ENCODE measurements at regions not wholly inside any gene's neighbourhood (a gene's known extent, or its start where the extent isn't known, plus 50 kb on each side); places are given as distances from the start of the nearest gene placed in this dataset.

DNA sequence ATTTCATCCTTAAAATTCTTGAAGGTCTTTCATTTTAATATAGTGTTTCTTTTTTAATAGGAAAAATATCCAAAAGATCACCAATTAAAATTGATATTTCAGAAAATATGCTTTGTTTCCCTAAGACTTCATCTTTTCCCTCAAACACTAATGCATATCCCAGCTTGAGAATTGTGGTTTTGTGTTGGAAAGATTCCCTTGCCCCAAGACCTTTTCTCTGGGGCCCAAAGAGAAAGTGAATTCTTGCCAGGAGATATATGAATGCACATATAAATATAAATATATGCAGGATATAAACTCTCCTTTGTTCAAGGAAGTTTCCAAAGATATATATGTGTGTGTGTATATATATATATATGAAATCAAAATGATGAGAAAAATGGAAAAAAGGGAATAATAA is 241.2 kb downstream of the FAM76B start:
- H3K27me3 ChIP-seq: no peaks in the 10 kb centered on the region
- no peaks in the 10 kb centered on the region for H3K36me3 ChIP-seq
- no peaks in the 10 kb centered on the region for H3K9me3 ChIP-seq
- H3K4me3 ChIP-seq: no peak overlapping the region
- no peak overlapping the region for H3K27ac ChIP-seq
- no peaks in the 10 kb centered on the region for H3K4me1 ChIP-seq
- TF ChIP-seq EP300 (IDR thresholded peaks at IDR 0.05) (no peak), POLR2AphosphoS5 (IDR thresholded peaks at IDR 0.05) (no peak)
- TF ChIP-seq, protein P1, sequence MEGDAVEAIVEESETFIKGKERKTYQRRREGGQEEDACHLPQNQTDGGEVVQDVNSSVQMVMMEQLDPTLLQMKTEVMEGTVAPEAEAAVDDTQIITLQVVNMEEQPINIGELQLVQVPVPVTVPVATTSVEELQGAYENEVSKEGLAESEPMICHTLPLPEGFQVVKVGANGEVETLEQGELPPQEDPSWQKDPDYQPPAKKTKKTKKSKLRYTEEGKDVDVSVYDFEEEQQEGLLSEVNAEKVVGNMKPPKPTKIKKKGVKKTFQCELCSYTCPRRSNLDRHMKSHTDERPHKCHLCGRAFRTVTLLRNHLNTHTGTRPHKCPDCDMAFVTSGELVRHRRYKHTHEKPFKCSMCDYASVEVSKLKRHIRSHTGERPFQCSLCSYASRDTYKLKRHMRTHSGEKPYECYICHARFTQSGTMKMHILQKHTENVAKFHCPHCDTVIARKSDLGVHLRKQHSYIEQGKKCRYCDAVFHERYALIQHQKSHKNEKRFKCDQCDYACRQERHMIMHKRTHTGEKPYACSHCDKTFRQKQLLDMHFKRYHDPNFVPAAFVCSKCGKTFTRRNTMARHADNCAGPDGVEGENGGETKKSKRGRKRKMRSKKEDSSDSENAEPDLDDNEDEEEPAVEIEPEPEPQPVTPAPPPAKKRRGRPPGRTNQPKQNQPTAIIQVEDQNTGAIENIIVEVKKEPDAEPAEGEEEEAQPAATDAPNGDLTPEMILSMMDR (IDR thresholded peaks at IDR 0.05): no peak
- ATAC-seq: no peak

DNA sequence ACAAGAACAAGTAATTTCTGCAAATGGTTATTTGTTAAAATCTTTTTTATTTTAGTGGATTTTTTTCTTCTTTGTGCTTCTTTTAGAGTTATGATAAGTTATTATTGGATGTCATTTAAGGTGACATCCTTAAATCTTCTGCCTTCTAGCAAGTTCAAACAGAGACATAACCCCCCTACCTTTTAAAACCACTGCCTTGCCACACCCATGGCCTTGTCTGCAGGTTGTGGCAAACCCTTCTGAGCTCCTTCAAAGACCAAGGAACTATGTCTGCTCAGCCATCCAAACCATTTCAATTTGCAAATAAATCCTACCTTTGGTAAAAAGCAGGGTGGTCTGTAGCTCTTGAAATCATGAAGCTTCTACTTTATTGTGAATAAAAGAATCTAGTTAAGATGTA is 241.6 kb downstream of the FAM76B start:
- Histone ChIP-seq H3K36me3 (no peaks in the 10 kb centered on the region), H3K27me3 (no peaks in the 10 kb centered on the region), H3K4me3 (no peak overlapping the region), H3K9me3 (no peaks in the 10 kb centered on the region), H3K27ac (no peak overlapping the region), H3K4me1 (no peaks in the 10 kb centered on the region)
- ATAC-seq: no peak
- TF ChIP-seq POLR2AphosphoS5 (IDR thresholded peaks at IDR 0.05) (no peak), POLR2A (IDR thresholded peaks at IDR 0.05) (no peak), EP300 (IDR thresholded peaks at IDR 0.05) (no peak)
- TF ChIP-seq, protein P1 (IDR thresholded peaks at IDR 0.05): no peak

DNA sequence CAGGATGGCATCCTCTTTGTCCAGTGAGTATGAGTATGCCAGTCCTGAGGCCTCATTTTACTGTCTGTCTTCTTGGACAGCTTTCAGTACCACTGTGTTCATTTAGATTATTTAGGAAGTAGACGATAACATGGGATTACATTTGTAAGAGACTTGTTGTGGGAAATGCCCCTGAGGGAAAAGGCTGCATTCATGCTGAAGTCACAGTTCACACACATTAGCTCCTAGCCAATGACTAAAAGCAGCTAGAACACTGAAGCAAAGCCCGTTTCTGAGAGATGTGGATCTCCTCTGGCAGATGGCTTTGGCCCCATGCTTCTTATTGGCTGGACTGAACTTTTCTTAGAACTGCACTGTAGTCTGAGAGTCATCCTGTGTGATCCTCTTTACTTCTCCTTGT is 242.4 kb downstream of the FAM76B start:
- H3K27ac ChIP-seq: no peak overlapping the region
- no peaks in the 10 kb centered on the region for H3K9me3 ChIP-seq
- 57 to 80% methylated on average over 1 to 2 of the region's 2 CpGs for WGBS, 2 donors (ENCODE audit: low coverage in 1 of 2)
- no peak for TF ChIP-seq POLR2A (IDR thresholded peaks at IDR 0.05)
- TF ChIP-seq EP300 (IDR thresholded peaks at IDR 0.05): no peak
- TF ChIP-seq, protein P1 (IDR thresholded peaks at IDR 0.05): no peak
- TF ChIP-seq POLR2AphosphoS5 (IDR thresholded peaks at IDR 0.05): no peak
- no peaks in the 10 kb centered on the region for H3K4me1 ChIP-seq
- ATAC-seq: no peak
- no peaks in the 10 kb centered on the region for H3K27me3 ChIP-seq
- H3K4me3 ChIP-seq: no peak overlapping the region
- no peaks in the 10 kb centered on the region for H3K36me3 ChIP-seq

DNA sequence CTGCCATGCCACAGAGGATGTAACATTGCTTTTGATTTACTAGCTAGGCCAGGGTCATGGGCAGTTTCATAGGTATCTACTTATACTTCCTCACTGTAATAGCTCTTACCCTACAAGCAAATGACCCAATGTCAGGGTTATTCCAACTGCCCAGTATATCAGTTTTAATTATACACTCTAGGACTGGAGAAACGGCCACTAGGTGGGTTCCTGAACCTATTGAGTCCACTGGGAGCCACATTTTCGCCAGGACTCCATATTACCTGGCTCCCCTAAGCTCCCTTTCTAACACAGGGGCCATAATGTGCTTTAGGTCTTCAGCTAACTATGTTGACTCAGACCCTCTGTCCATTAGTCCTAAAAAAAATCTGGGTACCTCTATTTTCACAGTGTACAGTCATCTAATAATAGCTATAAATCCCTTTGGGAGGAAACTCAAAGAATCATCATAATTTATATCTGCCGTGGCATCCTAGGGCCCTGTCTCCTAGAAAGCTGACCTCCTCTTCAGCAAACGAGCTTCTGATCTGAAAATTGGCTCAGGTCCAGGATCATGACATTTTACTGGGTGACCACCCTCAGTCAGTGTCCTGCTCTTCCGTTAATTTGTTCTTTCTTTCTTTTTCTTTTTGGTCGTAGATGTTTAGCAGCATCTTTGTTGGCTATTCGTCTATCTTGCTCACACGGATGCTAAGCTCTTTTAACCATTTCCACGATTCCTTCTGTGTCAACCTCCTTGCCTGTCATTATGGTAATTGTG is 244.3 kb downstream of the FAM76B start:
- no peaks in the 10 kb centered on the region for H3K4me1 ChIP-seq
- WGBS, 2 donors (ENCODE audit: low coverage in 1 of 2): 61 to 73% methylated on average over 5 to 9 of the region's 9 CpGs
- no peak for ATAC-seq
- no peak overlapping the region for H3K4me3 ChIP-seq
- no peaks in the 10 kb centered on the region for H3K27me3 ChIP-seq
- no peak overlapping the region for H3K27ac ChIP-seq
- H3K9me3 ChIP-seq: no peaks in the 10 kb centered on the region
- H3K36me3 ChIP-seq: no peaks in the 10 kb centered on the region
- no peak for TF ChIP-seq POLR2AphosphoS5 (IDR thresholded peaks at IDR 0.05)
- TF ChIP-seq, protein P1 (IDR thresholded peaks at IDR 0.05): no peak

DNA sequence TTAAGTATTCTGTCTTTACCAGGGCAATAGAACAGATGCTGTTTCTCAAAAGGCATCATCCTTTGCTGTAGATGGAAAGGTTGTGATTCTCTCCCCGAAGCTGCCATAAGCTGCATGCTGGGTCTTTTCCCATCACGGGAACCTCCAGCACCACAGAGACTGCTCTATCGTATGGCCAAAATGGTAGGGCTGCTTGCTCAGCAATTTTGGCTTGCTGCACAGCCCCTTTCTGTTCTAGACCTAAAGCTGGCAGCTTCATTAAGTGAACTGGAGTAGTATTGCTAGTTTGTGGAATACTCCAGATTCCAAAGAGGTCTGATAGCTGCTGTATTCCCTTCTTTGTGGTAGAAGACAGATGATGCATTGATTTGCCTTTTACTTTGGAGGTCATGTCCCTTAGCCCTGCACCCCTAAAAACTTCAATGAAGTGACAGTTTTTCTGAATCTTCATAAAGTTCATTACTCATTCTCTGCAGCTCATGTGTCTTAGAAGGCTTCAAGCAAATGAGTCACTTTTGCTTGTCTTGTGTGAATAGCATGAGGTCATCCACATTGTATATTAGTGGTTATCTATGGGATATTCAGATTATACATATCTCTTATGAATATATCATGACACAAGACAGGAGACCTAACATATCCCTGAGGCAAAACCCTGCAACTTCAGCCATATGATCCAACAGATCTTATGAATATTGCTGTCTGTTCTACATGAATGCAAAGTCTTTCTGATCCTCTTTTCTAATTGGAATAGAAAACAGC is 245.3 kb downstream of the FAM76B start:
- Histone ChIP-seq H3K36me3 (no peaks in the 10 kb centered on the region), H3K4me3 (no peak overlapping the region), H3K27ac (no peak overlapping the region), H3K4me1 (no peaks in the 10 kb centered on the region), H3K9me3 (no peaks in the 10 kb centered on the region), H3K27me3 (no peaks in the 10 kb centered on the region)
- TF ChIP-seq POLR2AphosphoS5 (IDR thresholded peaks at IDR 0.05) (no peak), POLR2A (IDR thresholded peaks at IDR 0.05) (no peak), EP300 (IDR thresholded peaks at IDR 0.05) (no peak)
- TF ChIP-seq, protein P1 (IDR thresholded peaks at IDR 0.05): no peak
- ATAC-seq: no peak
- WGBS, 2 donors (ENCODE audit: low coverage in 1 of 2): 100% methylated on average over 1 of the region's 3 CpGs; no CpG with 5 or more reads in 1 of the 2 donors
